ENCODE measurements at regions not wholly inside any gene's neighbourhood (a gene's known extent, or its start where the extent isn't known, plus 50 kb on each side); places are given as distances from the start of the nearest gene placed in this dataset.

DNA sequence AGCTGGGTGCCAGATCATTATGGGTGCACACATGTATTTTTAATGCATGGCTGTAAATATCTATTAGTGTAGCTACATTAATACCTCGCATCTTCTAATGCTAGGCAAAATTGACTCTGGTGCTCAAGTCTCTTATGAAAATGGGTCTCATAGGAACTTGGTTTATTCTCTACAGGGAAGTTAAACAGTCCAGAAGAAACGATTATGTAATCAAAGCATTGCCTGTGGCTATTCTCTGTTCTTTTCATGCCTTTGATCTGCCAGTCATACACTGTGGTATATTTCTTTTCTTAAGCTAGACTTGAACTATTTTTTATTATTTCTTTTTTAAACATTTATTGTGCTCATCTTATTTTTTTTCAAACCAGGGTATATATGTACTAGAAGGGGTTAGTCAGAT, 1015.0 kb downstream of the SLITRK1 start:
- TF ChIP-seq CREB1 (IDR thresholded peaks at IDR 0.05; ENCODE audit: low read depth) (no peak), POLR2A (IDR thresholded peaks at IDR 0.05; ENCODE audit: low read depth, low read length) (no peak), EED (IDR thresholded peaks at IDR 0.05; ENCODE audit: low read depth) (no peak), SPI1 (IDR thresholded peaks at IDR 0.05; ENCODE audit: borderline replicate concordance, insufficient read depth, low read depth, low read length) (no peak), RFX5 (IDR thresholded peaks at IDR 0.05; ENCODE audit: low read depth, low read length) (no peak), ASH2L (IDR thresholded peaks at IDR 0.05; ENCODE audit: borderline replicate concordance, low read depth) (no peak), ZNF274 (IDR thresholded peaks at IDR 0.05; ENCODE audit: insufficient read depth, insufficient read length) (no peak), GATAD2B (conservative IDR thresholded peaks at IDR 0.05; ENCODE audit: low read depth) (no peak)
- TF ChIP-seq, protein P1, sequence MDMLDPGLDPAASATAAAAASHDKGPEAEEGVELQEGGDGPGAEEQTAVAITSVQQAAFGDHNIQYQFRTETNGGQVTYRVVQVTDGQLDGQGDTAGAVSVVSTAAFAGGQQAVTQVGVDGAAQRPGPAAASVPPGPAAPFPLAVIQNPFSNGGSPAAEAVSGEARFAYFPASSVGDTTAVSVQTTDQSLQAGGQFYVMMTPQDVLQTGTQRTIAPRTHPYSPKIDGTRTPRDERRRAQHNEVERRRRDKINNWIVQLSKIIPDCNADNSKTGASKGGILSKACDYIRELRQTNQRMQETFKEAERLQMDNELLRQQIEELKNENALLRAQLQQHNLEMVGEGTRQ (IDR thresholded peaks at IDR 0.05; ENCODE audit: borderline replicate concordance, low read depth, low read length), result no peak
- TF ChIP-seq, protein P2, sequence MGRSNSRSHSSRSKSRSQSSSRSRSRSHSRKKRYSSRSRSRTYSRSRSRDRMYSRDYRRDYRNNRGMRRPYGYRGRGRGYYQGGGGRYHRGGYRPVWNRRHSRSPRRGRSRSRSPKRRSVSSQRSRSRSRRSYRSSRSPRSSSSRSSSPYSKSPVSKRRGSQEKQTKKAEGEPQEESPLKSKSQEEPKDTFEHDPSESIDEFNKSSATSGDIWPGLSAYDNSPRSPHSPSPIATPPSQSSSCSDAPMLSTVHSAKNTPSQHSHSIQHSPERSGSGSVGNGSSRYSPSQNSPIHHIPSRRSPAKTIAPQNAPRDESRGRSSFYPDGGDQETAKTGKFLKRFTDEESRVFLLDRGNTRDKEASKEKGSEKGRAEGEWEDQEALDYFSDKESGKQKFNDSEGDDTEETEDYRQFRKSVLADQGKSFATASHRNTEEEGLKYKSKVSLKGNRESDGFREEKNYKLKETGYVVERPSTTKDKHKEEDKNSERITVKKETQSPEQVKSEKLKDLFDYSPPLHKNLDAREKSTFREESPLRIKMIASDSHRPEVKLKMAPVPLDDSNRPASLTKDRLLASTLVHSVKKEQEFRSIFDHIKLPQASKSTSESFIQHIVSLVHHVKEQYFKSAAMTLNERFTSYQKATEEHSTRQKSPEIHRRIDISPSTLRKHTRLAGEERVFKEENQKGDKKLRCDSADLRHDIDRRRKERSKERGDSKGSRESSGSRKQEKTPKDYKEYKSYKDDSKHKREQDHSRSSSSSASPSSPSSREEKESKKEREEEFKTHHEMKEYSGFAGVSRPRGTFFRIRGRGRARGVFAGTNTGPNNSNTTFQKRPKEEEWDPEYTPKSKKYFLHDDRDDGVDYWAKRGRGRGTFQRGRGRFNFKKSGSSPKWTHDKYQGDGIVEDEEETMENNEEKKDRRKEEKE (IDR thresholded peaks at IDR 0.05), result no peak
- TF ChIP-seq, protein P3, sequence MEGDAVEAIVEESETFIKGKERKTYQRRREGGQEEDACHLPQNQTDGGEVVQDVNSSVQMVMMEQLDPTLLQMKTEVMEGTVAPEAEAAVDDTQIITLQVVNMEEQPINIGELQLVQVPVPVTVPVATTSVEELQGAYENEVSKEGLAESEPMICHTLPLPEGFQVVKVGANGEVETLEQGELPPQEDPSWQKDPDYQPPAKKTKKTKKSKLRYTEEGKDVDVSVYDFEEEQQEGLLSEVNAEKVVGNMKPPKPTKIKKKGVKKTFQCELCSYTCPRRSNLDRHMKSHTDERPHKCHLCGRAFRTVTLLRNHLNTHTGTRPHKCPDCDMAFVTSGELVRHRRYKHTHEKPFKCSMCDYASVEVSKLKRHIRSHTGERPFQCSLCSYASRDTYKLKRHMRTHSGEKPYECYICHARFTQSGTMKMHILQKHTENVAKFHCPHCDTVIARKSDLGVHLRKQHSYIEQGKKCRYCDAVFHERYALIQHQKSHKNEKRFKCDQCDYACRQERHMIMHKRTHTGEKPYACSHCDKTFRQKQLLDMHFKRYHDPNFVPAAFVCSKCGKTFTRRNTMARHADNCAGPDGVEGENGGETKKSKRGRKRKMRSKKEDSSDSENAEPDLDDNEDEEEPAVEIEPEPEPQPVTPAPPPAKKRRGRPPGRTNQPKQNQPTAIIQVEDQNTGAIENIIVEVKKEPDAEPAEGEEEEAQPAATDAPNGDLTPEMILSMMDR (IDR thresholded peaks at IDR 0.05 in 2 of 3, conservative IDR thresholded peaks at IDR 0.05 in 1 of 3; ENCODE audit: control insufficient read depth in 2 of 3, extremely low read depth in 1 of 3, insufficient read depth in 1 of 3, low read depth in 3 of 3, low read length in 3 of 3), result no peak
- TF ChIP-seq, protein P4, sequence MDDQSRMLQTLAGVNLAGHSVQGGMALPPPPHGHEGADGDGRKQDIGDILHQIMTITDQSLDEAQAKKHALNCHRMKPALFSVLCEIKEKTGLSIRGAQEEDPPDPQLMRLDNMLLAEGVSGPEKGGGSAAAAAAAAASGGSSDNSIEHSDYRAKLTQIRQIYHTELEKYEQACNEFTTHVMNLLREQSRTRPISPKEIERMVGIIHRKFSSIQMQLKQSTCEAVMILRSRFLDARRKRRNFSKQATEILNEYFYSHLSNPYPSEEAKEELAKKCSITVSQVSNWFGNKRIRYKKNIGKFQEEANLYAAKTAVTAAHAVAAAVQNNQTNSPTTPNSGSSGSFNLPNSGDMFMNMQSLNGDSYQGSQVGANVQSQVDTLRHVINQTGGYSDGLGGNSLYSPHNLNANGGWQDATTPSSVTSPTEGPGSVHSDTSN (IDR thresholded peaks at IDR 0.05; ENCODE audit: insufficient replicate concordance, low read depth, low read length), result no peak
- TF ChIP-seq, protein P5, sequence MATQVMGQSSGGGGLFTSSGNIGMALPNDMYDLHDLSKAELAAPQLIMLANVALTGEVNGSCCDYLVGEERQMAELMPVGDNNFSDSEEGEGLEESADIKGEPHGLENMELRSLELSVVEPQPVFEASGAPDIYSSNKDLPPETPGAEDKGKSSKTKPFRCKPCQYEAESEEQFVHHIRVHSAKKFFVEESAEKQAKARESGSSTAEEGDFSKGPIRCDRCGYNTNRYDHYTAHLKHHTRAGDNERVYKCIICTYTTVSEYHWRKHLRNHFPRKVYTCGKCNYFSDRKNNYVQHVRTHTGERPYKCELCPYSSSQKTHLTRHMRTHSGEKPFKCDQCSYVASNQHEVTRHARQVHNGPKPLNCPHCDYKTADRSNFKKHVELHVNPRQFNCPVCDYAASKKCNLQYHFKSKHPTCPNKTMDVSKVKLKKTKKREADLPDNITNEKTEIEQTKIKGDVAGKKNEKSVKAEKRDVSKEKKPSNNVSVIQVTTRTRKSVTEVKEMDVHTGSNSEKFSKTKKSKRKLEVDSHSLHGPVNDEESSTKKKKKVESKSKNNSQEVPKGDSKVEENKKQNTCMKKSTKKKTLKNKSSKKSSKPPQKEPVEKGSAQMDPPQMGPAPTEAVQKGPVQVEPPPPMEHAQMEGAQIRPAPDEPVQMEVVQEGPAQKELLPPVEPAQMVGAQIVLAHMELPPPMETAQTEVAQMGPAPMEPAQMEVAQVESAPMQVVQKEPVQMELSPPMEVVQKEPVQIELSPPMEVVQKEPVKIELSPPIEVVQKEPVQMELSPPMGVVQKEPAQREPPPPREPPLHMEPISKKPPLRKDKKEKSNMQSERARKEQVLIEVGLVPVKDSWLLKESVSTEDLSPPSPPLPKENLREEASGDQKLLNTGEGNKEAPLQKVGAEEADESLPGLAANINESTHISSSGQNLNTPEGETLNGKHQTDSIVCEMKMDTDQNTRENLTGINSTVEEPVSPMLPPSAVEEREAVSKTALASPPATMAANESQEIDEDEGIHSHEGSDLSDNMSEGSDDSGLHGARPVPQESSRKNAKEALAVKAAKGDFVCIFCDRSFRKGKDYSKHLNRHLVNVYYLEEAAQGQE (IDR thresholded peaks at IDR 0.05; ENCODE audit: low read depth, low read length), result no peak
- TF ChIP-seq, protein P6, sequence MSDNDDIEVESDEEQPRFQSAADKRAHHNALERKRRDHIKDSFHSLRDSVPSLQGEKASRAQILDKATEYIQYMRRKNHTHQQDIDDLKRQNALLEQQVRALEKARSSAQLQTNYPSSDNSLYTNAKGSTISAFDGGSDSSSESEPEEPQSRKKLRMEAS (IDR thresholded peaks at IDR 0.05; ENCODE audit: low read depth, low read length), result no peak

Data from GM12878 (cell line).